ENCODE measurements at regions not wholly inside any gene's neighbourhood (a gene's known extent, or its start where the extent isn't known, plus 50 kb on each side); places are given as distances from the start of the nearest gene placed in this dataset.

DNA sequence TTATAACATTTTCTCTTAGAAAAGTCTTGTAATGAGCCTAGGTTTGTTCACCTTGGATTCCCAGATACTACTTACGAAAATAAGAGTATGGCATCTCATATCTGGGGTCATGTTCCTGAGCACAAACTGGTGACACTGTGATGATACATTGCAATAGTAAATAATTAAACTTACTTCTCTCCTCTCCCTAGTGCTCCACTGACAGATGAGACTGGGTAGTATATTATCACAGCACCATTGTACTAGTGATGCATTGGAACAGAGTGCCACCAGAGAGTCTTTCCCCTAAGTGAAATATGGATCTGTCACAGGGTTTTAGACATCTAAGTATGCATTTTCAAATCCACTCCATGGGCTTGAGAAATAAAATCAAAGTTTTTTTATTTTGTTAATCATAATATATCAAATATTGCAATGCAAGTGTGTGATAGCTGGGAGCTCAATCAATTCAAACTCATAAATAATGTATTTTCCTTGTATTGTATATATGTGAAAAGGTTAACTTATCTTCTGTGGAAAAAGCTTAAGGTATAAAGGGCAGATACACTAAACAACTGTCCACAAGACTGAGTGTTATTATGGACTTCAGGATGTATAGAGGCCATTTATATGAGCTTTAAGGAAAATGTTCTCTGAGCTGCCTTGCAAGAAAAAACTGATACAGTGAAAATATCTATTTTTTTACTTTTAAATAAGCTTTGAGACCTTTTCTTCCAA, 275.5 kb downstream of the ZWINT start:
- TF ChIP-seq CTCF (IDR thresholded peaks at IDR 0.05), result no peak
- TF ChIP-seq EP300 (IDR thresholded peaks at IDR 0.05), result no peak

All from sigmoid colon (tissue), 4 donors.